ENCODE measurements at regions not wholly inside any gene's neighbourhood (a gene's known extent, or its start where the extent isn't known, plus 50 kb on each side); places are given as distances from the start of the nearest gene placed in this dataset.
A peak's percentile ranks its signal among the peaks of the same experiment; 100 is the strongest.
"Not testable (repeated sequence)": the region's sequence is repeated elsewhere in the genome, so short reads cannot be mapped to it uniquely, and the experiment has no call there.

- Mint-ChIP-seq H3K4me3 (peak overlapping the region; percentile 14), H3K36me3 (peaks cover 4% of the 10 kb centered on the region)
- ATAC-seq = no peak
Observed at GRCh38 chr7:17038160-17038782, 156.5 kb upstream of the AGR3 start.

DNA sequence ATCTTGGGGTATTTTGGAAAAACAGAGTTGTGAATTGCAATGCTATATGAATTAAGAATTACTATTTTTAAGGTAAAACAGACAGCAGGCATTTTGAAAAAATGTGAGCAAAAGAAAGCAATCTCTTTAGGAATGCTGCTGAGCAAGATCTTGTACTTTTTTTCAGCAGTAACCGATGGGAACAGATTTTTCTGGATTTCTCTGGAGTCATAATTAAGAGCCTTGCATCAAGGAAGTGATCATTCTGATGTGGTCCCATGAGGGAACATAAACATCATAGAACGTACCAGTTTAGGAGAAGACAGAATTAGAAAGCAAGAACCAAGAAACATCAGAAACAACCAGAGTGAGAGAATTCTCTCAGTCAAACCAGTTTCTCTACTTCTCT, 157.0 kb upstream of the AGR3 start:
- H3K36me3 Mint-ChIP-seq = peaks cover 4% of the 10 kb centered on the region
- no peak for DNase-seq (ENCODE audit: low spot score)
- ATAC-seq = no peak
- peak overlapping the region; percentile 5 to 86 for H3K27ac Mint-ChIP-seq
- peaks cover 37 to 40% of the 10 kb centered on the region in 2 donors for H3K4me1 Mint-ChIP-seq (ENCODE audit: low read depth in 2 of 2)
- H3K27me3 Mint-ChIP-seq = no peaks in the 10 kb centered on the region
- H3K9me3 Mint-ChIP-seq = peaks cover 9% of the 10 kb centered on the region
- H3K4me3 Mint-ChIP-seq = peak overlapping the region; percentile 14

More at GRCh38 chr7:17038160-17038782, 156.5 kb upstream of the AGR3 start:
- no peaks in the 10 kb centered on the region for H3K27me3 Mint-ChIP-seq
- H3K4me1 Mint-ChIP-seq (ENCODE audit: low read depth in 2 of 2) = peaks cover 31 to 35% of the 10 kb centered on the region in 2 donors
- peak overlapping the region; percentile 5 to 86 for H3K27ac Mint-ChIP-seq
- peaks cover 7% of the 10 kb centered on the region for H3K9me3 Mint-ChIP-seq
- DNase-seq (ENCODE audit: low spot score) = no peak

- peaks cover 9% of the 10 kb centered on the region for H3K9me3 Mint-ChIP-seq
- DNase-seq (ENCODE audit: low spot score) = no peak
Observed at GRCh38 chr7:17039372-17039771, 157.6 kb upstream of the AGR3 start.

GRCh38 chr7:17040716-17041115, 158.9 kb upstream of the AGR3 start:
- ATAC-seq (no peak), DNase-seq (ENCODE audit: low spot score) (no peak)
- Mint-ChIP-seq H3K9me3 (peaks cover 9% of the 10 kb centered on the region), H3K27ac (peak overlapping the region; percentile 36 to 79), H3K27me3 (no peaks in the 10 kb centered on the region), H3K36me3 (peaks cover 4% of the 10 kb centered on the region), H3K4me1 (ENCODE audit: low read depth in 2 of 2) (peaks cover 45 to 52% of the 10 kb centered on the region in 2 donors), H3K4me3 (no peak overlapping the region)

More at GRCh38 chr7:17039372-17039771, 157.6 kb upstream of the AGR3 start:
- no peak overlapping the region for H3K27ac Mint-ChIP-seq
- peaks cover 4% of the 10 kb centered on the region for H3K36me3 Mint-ChIP-seq
- no peak overlapping the region for H3K4me3 Mint-ChIP-seq
- peaks cover 42 to 44% of the 10 kb centered on the region in 2 donors for H3K4me1 Mint-ChIP-seq (ENCODE audit: low read depth in 2 of 2)
- no peak for ATAC-seq
- no peaks in the 10 kb centered on the region for H3K27me3 Mint-ChIP-seq

DNA sequence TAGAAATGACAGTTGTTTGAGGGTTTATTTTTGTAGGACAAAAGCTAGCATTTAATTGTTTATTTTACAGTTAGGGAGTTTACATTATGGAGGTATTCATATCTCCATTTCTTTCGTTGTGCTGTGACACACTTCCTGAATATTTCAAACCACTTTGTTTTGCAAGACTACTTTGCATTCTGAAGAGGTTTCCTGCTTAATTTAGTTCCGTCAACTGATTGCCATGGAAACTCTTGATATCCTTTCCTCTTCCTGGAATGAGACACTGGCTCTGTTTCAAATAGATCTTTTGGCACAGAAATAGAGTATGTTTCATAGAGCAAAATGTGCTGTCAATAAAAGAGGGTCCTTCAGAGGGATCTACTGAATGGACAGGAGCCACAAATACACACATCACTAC, 159.5 kb upstream of the AGR3 start:
- DNase-seq (ENCODE audit: low spot score) = no peak
- peak; percentile 52 to 63 for ATAC-seq
- no peaks in the 10 kb centered on the region for H3K27me3 Mint-ChIP-seq
- H3K4me1 Mint-ChIP-seq (ENCODE audit: low read depth in 2 of 2) = peaks cover 45 to 52% of the 10 kb centered on the region in 2 donors
- peaks cover 4% of the 10 kb centered on the region for H3K36me3 Mint-ChIP-seq
- peaks cover 9% of the 10 kb centered on the region for H3K9me3 Mint-ChIP-seq
- peak overlapping the region; percentile 60 to 79 for H3K27ac Mint-ChIP-seq
- H3K4me3 Mint-ChIP-seq = peak overlapping the region; percentile 23

DNA sequence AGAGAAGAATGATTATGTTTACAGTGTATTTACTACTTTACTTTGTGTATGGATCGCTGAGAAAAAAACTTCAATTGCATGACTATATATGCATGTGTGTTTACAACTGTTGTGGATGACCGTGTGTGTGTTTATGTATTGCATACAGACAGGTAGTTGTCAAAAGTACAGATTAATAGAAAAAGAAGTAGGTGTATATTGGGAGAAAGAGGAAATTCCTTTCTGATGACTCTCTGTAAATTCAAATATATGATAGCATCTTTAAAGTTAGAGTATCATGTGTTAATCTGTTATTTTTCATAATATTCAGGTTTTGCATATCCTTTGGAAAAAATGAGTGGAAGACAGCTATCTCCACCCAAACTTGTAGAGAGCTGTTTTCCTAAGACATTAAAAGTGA, 160.4 kb upstream of the AGR3 start:
- Mint-ChIP-seq H3K27me3 (no peaks in the 10 kb centered on the region), H3K9me3 (peaks cover 9% of the 10 kb centered on the region), H3K36me3 (peaks cover 4% of the 10 kb centered on the region), H3K4me1 (ENCODE audit: low read depth in 2 of 2) (peaks cover 45 to 52% of the 10 kb centered on the region in 2 donors), H3K27ac (peak overlapping the region in 1 of 2 donors; percentile 79), H3K4me3 (no peak overlapping the region)
- ATAC-seq = no peak
- no peak for DNase-seq (ENCODE audit: low spot score)

DNA sequence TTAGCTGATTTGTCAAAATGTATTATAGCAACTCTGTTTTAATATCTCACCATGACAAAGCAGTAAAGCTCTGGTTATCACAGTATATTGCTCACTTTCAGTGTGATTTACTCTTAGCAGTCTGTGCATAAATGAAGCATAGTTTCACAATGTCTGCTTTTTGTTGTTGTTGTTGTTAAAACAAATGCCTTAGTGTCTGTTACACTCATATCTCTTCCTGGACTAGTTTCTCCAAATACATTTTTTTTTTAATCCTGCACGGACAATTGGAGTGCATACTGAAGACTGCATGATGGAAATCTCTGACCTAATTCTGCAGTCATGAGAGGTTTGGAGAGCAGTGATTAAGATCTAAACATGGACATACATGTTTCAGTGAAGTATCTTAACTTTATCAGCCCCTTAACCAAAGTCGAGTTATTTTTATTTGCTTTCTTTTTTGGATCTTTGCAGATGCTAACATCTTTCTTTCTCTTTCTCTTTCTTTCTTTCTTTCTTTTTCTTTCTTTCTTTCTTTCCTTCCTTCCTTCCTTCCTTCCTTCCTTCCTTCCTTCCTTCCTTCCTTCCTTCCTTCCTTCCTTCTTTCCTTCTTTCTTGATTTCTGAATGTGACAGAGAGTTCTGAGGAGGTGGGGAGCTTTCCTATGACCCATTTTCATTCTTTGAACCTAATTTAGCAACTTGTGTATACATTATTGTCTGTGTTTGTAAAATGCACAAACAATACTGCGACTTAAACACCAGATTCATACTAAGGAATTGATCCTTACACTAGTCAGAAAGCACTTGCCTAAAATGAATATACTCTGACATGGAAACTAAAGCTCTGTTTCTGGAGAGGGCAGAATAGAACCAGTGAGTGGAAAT, 161.5 kb upstream of the AGR3 start:
- H3K27ac Mint-ChIP-seq = peak overlapping the region; percentile 9 to 79
- H3K36me3 Mint-ChIP-seq = peaks cover 4% of the 10 kb centered on the region
- H3K4me3 Mint-ChIP-seq = peak overlapping the region; percentile 6
- H3K4me1 Mint-ChIP-seq (ENCODE audit: low read depth in 2 of 2) = peaks cover 37 to 44% of the 10 kb centered on the region in 2 donors
- no peaks in the 10 kb centered on the region for H3K27me3 Mint-ChIP-seq
- H3K9me3 Mint-ChIP-seq = peaks cover 9% of the 10 kb centered on the region
- DNase-seq (ENCODE audit: low spot score) (no peak), ATAC-seq (peak; percentile 48 to 69)

GRCh38 chr7:17044396-17044795, 162.6 kb upstream of the AGR3 start:
- Mint-ChIP-seq H3K4me1 (ENCODE audit: low read depth in 2 of 2) (peaks cover 30 to 36% of the 10 kb centered on the region in 2 donors), H3K27me3 (no peaks in the 10 kb centered on the region), H3K27ac (peak overlapping the region; percentile 9 to 79), H3K36me3 (peaks cover 4% of the 10 kb centered on the region), H3K4me3 (no peak overlapping the region), H3K9me3 (peaks cover 9% of the 10 kb centered on the region)
- no peak for ATAC-seq
- no peak for DNase-seq (ENCODE audit: low spot score)

GRCh38 chr7:17044861-17045260, 163.1 kb upstream of the AGR3 start:
- no peak for DNase-seq (ENCODE audit: low spot score)
- H3K27ac Mint-ChIP-seq = peak overlapping the region in 1 of 2 donors; percentile 79
- no peaks in the 10 kb centered on the region for H3K27me3 Mint-ChIP-seq
- ATAC-seq = no peak
- H3K9me3 Mint-ChIP-seq = peaks cover 7% of the 10 kb centered on the region
- peaks cover 30 to 33% of the 10 kb centered on the region in 2 donors for H3K4me1 Mint-ChIP-seq (ENCODE audit: low read depth in 2 of 2)
- H3K4me3 Mint-ChIP-seq = no peak overlapping the region
- peaks cover 4% of the 10 kb centered on the region for H3K36me3 Mint-ChIP-seq

DNA sequence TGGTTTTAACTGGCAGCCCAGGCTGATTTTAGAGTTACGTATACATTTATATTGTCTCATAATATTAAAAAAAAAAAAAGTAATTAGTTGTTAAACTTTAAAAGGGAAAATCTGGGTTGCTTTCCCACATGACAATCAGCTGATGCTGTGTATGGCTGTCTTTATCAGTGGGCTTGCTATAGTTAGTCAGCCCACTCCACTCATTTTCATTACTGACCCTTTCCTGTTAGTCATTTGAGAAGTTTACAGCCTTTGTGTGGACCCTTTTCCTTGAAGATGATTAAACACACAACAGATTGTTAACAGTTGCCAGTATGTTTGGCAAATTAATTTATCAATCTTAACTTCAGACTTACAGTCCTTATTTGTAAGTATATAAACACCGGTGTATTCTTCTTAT, 164.5 kb upstream of the AGR3 start:
- Mint-ChIP-seq H3K36me3 (no peaks in the 10 kb centered on the region), H3K9me3 (peaks cover 3% of the 10 kb centered on the region), H3K4me1 (ENCODE audit: low read depth in 2 of 2) (peaks cover 23 to 28% of the 10 kb centered on the region in 2 donors), H3K4me3 (no peak overlapping the region), H3K27ac (no peak overlapping the region), H3K27me3 (no peaks in the 10 kb centered on the region)
- no peak for DNase-seq (ENCODE audit: low spot score)
- ATAC-seq = no peak

DNA sequence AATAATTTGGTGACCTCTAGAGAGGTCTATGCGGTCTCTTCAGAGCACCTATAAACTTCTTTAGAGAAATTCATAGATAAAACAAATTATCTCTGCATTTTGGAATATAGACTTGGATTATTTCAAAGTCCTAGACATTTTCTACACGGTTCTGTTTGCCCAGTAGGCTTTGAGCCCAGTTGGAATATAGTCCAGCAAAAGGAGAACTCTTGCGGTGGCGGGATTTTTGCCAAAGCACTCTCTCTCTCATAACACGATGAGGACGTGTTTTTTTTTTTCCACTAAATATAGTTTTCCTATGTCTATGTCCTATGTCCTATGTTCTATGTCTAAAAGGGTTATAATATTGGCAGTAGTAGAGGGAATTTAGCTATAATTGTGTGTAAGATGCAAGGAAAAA, 164.9 kb upstream of the AGR3 start:
- Mint-ChIP-seq H3K4me3 (no peak overlapping the region), H3K9me3 (peaks cover 3% of the 10 kb centered on the region), H3K4me1 (ENCODE audit: low read depth in 2 of 2) (peaks cover 19 to 24% of the 10 kb centered on the region in 2 donors), H3K36me3 (no peaks in the 10 kb centered on the region), H3K27ac (no peak overlapping the region), H3K27me3 (no peaks in the 10 kb centered on the region)
- no peak for ATAC-seq
- no peak for DNase-seq (ENCODE audit: low spot score)

- ATAC-seq; H3K9me3 Mint-ChIP-seq; H3K4me1 Mint-ChIP-seq (ENCODE audit: low read depth in 2 of 2); H3K4me3 Mint-ChIP-seq; DNase-seq (ENCODE audit: low spot score); H3K36me3 Mint-ChIP-seq; H3K27ac Mint-ChIP-seq; H3K27me3 Mint-ChIP-seq: not testable (repeated sequence)
Observed at GRCh38 chr7:17053164-17053563, 171.4 kb upstream of the AGR3 start.

- Mint-ChIP-seq H3K4me1 (ENCODE audit: low read depth in 2 of 2) (peaks cover 4 to 13% of the 10 kb centered on the region in 2 donors), H3K9me3 (peaks cover 2% of the 10 kb centered on the region), H3K4me3 (no peak overlapping the region), H3K27me3 (no peaks in the 10 kb centered on the region), H3K27ac (no peak overlapping the region), H3K36me3 (no peaks in the 10 kb centered on the region)
- ATAC-seq = no peak
- no peak for DNase-seq (ENCODE audit: low spot score)
Observed at GRCh38 chr7:17054206-17054605, 172.4 kb upstream of the AGR3 start.

DNA sequence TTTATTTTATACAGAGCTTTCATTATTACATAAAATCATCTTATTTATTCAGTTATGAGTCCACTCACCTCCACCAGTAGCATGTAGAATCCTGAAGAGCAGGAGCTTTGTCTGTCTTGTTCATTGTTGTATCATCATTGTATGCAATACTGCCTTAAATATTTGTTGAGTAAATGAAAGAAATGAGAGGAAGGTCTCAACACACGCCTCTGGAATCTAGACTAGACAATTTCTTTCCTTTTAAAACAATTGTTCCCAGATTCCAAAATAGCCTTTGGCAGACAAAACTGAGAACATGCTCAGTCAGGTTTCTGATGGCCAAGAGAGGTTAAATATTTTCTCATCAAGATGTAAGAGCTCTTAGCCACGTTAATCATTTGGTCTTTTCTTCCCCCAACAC, 173.1 kb upstream of the AGR3 start:
- no peak for ATAC-seq
- H3K36me3 Mint-ChIP-seq = no peaks in the 10 kb centered on the region
- DNase-seq (ENCODE audit: low spot score) = no peak
- H3K27ac Mint-ChIP-seq = no peak overlapping the region
- H3K4me3 Mint-ChIP-seq = no peak overlapping the region
- peaks cover 2% of the 10 kb centered on the region for H3K9me3 Mint-ChIP-seq
- H3K27me3 Mint-ChIP-seq = no peaks in the 10 kb centered on the region
- H3K4me1 Mint-ChIP-seq (ENCODE audit: low read depth in 2 of 2) = peaks cover 4 to 15% of the 10 kb centered on the region in 2 donors
